Prostate gland (tissue), 2 donors: ENCODE measurements at regions not wholly inside any gene's neighbourhood (a gene's known extent, or its start where the extent isn't known, plus 50 kb on each side); places are given as distances from the start of the nearest gene placed in this dataset.
A peak's percentile ranks its signal among the peaks of the same experiment; 100 is the strongest.

Experiments used
- DNase-seq: peaks from one replicate; pipeline ENCODE4 v3.0.0-alpha.2; 2019; ENCODE audit warnings: low spot score
- H3K27ac ChIP-seq, 2 donors: fragments of 200-600 bp; sonication (generic); 2 replicates each; pipeline ENCODE4 v1.5.1; 2017 to 2019
- H3K27me3 ChIP-seq: fragments of 200-600 bp; sonication (generic); replicated peaks from 2 replicates; pipeline ENCODE4 v1.5.1; 2019; ENCODE audit not compliant: insufficient read depth
- H3K36me3 ChIP-seq, 2 donors: fragments of 200-600 bp; sonication (generic); 1 replicate in 1 of 2; 2 replicates in 1 of 2; pipeline versions ENCODE4 v1.5.1 to v1.8.1; 2017 to 2019
- H3K4me1 ChIP-seq: fragments of 200-600 bp; sonication (generic); replicated peaks from 2 replicates; pipeline ENCODE4 v1.5.1; 2019
- H3K4me3 ChIP-seq, 2 donors: fragments of 200-600 bp; sonication (generic); 2 replicates each; pipeline ENCODE4 v1.5.1; 2017 to 2019
- H3K9me3 ChIP-seq: fragments of 200-600 bp; sonication (generic); 2 replicates; pipeline ENCODE4 v1.5.1; 2017
- POLR2A ChIP-seq: fragments of 450-650 bp; IDR thresholded peaks from one replicate; pipeline ENCODE4 v1.6.1; 2016; ENCODE audit warnings: antibody characterized with exemption, mild to moderate bottlenecking
- POLR2AphosphoS5 ChIP-seq: sonication (generic); formaldehyde crosslinking; IDR thresholded peaks from one replicate; pipeline ENCODE4 v1.6.1; 2017; ENCODE audit warnings: antibody characterized with exemption
- WGBS: methylation state at CpG from one replicate; pipeline ENCODE4 v1.1.5; 2018; 5-methylcytosine and 5-hydroxymethylcytosine counted together
- intact Hi-C: fragments of 100-400 bp; cut with DNase I; formaldehyde crosslinking; loops from one replicate; pipeline ENCODE4 v1.14.2; 2022
- TF ChIP-seq, protein P1 (sequence below), 4 experiments: fragments of 200-600 bp in 2 of 4; fragments of 450-650 bp in 2 of 4; sonication (generic) in 2 of 4; IDR thresholded peaks; 1 replicate in 3 of 4; 2 replicates in 1 of 4; pipeline ENCODE4 v1.5.1; 2016 to 2019; ENCODE audit warnings: antibody characterized with exemption in 4 of 4, mild to moderate bottlenecking in 2 of 4, moderate library complexity in 2 of 4

DNA sequence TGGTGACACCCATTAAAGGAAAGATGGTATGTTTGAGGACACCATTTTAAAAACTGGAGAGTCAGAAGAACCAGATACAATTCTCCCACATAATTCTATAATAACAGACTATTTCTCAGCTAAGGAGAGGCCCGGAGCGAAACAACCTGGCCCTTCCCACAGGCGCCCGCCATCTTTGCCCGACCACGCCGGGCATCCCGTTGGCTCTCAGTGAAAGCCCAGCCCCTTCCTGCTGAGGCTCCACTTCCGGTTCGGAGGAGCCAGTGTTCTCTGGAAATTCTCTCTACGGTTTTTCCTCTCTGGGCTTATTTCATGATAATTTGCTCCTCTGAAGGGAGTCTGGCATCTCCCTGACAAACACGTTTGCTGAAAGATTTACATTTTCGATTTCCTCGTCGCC is 175.7 kb downstream of the AXIN2 start:
- TF ChIP-seq POLR2A (no peak), POLR2AphosphoS5 (no peak)
- TF ChIP-seq, protein P1, sequence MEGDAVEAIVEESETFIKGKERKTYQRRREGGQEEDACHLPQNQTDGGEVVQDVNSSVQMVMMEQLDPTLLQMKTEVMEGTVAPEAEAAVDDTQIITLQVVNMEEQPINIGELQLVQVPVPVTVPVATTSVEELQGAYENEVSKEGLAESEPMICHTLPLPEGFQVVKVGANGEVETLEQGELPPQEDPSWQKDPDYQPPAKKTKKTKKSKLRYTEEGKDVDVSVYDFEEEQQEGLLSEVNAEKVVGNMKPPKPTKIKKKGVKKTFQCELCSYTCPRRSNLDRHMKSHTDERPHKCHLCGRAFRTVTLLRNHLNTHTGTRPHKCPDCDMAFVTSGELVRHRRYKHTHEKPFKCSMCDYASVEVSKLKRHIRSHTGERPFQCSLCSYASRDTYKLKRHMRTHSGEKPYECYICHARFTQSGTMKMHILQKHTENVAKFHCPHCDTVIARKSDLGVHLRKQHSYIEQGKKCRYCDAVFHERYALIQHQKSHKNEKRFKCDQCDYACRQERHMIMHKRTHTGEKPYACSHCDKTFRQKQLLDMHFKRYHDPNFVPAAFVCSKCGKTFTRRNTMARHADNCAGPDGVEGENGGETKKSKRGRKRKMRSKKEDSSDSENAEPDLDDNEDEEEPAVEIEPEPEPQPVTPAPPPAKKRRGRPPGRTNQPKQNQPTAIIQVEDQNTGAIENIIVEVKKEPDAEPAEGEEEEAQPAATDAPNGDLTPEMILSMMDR (IDR thresholded peaks at IDR 0.05): no peak
- 92% methylated on average over 15 of the region's 15 CpGs for WGBS
- no peak for DNase-seq
- intact Hi-C loops: no loop called here
- Histone ChIP-seq H3K4me1 (no peaks in the 10 kb centered on the region), H3K9me3 (no peaks in the 10 kb centered on the region), H3K27me3 (no peaks in the 10 kb centered on the region), H3K4me3 (no peak overlapping the region), H3K36me3 (no peaks in the 10 kb centered on the region), H3K27ac (no peak overlapping the region)

DNA sequence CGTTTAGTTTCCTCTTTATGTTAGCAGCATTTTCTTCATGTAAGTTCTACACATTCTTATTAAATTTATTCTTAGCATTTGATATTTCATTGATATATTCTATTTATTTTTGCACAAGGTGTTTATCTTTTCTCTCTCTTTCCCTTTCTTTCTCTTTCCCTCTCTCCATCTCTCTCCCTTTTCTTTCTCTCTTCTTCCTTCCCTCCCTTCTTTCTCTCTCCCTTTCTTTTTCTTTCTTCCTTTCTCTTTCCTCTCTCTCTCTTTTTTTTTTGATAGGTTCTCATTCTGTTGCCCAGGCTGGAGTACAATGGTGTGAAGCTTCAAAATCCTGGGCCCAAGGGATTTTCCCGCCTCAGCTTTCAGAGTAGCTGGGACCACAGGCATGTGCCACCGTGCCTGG is 176.4 kb downstream of the AXIN2 start:
- intact Hi-C loops: no loop called here
- H3K4me3 ChIP-seq: no peak overlapping the region
- DNase-seq: no peak
- no peaks in the 10 kb centered on the region for H3K4me1 ChIP-seq
- no peak overlapping the region for H3K27ac ChIP-seq
- no peaks in the 10 kb centered on the region for H3K9me3 ChIP-seq
- H3K27me3 ChIP-seq: no peaks in the 10 kb centered on the region
- H3K36me3 ChIP-seq: no peaks in the 10 kb centered on the region
- 98% methylated on average over 3 of the region's 3 CpGs for WGBS
- TF ChIP-seq POLR2A (no peak), POLR2AphosphoS5 (no peak)
- TF ChIP-seq, protein P1 (IDR thresholded peaks at IDR 0.05): no peak

DNA sequence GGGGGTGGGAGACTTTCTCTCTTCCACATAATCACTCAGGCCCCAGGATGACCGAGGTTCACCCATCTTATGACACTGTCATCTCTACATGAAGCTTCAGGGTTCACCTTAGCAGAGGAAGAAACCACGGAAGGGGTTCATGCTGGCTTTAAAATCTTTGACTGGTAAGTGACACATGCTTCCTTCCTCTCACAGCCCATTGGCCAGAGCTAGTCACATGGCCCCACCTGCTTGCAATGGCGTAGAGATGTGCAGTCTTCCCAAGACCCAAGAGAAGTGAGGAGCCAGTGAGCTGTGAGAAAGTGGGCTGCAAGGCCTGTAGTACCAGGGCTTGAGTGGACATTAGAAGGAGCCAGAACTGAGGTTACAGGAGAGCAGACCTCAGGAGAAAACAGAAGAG is 180.3 kb downstream of the AXIN2 start:
- 93% methylated on average over 3 of the region's 3 CpGs for WGBS
- Histone ChIP-seq H3K36me3 (no peaks in the 10 kb centered on the region), H3K4me3 (no peak overlapping the region), H3K27ac (no peak overlapping the region), H3K27me3 (no peaks in the 10 kb centered on the region), H3K4me1 (no peaks in the 10 kb centered on the region), H3K9me3 (no peaks in the 10 kb centered on the region)
- no peak for DNase-seq
- intact Hi-C loops: no loop called here
- TF ChIP-seq POLR2AphosphoS5: no peak
- TF ChIP-seq, protein P1 (IDR thresholded peaks at IDR 0.05): no peak
- TF ChIP-seq POLR2A: no peak

DNA sequence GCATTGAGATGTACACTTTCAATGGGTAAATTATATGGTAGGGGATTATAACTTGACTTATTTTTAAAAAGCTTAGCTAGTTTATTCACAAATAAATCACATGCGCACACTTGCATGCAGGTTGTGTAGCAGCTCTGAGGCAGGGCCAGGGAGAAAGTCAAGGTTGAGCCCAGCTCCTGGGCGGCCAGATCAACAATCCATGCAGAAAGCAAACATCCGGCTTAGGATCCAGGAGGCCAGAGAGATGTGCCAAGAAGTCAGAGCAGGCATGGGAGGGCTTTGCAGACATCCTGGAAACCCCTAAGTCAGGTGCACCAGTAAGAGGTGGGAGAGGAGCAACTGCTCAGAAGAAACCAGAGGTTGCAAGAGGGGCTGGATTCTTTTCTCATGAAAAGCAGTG is 186.5 kb downstream of the AXIN2 start:
- Histone ChIP-seq H3K4me1 (no peaks in the 10 kb centered on the region), H3K36me3 (no peaks in the 10 kb centered on the region), H3K4me3 (no peak overlapping the region), H3K27ac (no peak overlapping the region), H3K27me3 (no peaks in the 10 kb centered on the region), H3K9me3 (no peaks in the 10 kb centered on the region)
- intact Hi-C loops: no loop called here
- TF ChIP-seq POLR2AphosphoS5 (no peak), POLR2A (no peak)
- TF ChIP-seq, protein P1 (IDR thresholded peaks at IDR 0.05): no peak
- DNase-seq: no peak
- WGBS: 69% methylated on average over 3 of the region's 3 CpGs

DNA sequence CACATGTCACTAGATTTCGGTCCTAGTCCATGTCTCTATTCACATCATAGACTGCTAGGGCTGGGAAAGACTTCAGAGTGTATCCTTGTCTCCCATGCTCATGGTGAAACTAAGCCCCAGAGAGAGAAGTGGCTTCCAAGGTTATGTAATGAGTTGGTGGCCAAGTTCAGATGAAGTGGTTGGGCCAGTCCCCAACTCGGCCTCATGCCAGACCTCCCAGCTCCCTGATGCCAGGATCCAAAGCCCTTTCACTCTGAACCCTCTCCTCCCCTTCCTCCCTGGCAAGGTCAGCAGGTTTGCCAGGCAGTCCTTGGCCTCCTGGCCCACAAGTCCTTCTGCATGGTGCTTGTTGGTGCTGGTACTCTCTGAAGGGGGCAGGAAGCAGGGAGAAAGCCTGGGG is 189.7 kb downstream of the AXIN2 start:
- Histone ChIP-seq H3K9me3 (no peaks in the 10 kb centered on the region), H3K4me1 (no peaks in the 10 kb centered on the region), H3K36me3 (no peaks in the 10 kb centered on the region), H3K27me3 (no peaks in the 10 kb centered on the region), H3K4me3 (no peak overlapping the region), H3K27ac (no peak overlapping the region)
- 74% methylated on average over 2 of the region's 2 CpGs for WGBS
- intact Hi-C loops: no loop called here
- peak; percentile 9 for DNase-seq
- TF ChIP-seq POLR2A (no peak), POLR2AphosphoS5 (no peak)
- TF ChIP-seq, protein P1 (IDR thresholded peaks at IDR 0.05): no peak
